ENCODE measurements at regions not wholly inside any gene's neighbourhood (a gene's known extent, or its start where the extent isn't known, plus 50 kb on each side); places are given as distances from the start of the nearest gene placed in this dataset.
"Not testable (repeated sequence)": the region's sequence is repeated elsewhere in the genome, so short reads cannot be mapped to it uniquely, and the experiment has no call there.

GRCh38 chr1:146401281-146401825 is 172.5 kb upstream of the NOTCH2NLA start:
- DNase-seq: peak; percentile 2

GRCh38 chr1:146400173-146401121 is 171.6 kb upstream of the NOTCH2NLA start:
- peak; percentile 31 for DNase-seq

- not testable (repeated sequence) for DNase-seq
Observed at GRCh38 chr1:146399225-146399624, 170.4 kb upstream of the NOTCH2NLA start.

- not testable (repeated sequence) for DNase-seq
Observed at GRCh38 chr1:146396801-146397200, 168.0 kb upstream of the NOTCH2NLA start.

- DNase-seq: not testable (repeated sequence)
Observed at GRCh38 chr1:146396242-146396641, 167.4 kb upstream of the NOTCH2NLA start.

GRCh38 chr1:146393796-146394195 is 165.0 kb upstream of the NOTCH2NLA start:
- peak; percentile 22 for DNase-seq

- peak; percentile 0 for DNase-seq
Observed at GRCh38 chr1:146393154-146393553, 164.3 kb upstream of the NOTCH2NLA start.

- not testable (repeated sequence) for DNase-seq
Observed at GRCh38 chr1:146389178-146389577, 160.4 kb upstream of the NOTCH2NLA start.

GRCh38 chr1:146387750-146388469 is 159.1 kb upstream of the NOTCH2NLA start:
- DNase-seq: peak; percentile 73

- DNase-seq: peak; percentile 97
Observed at GRCh38 chr1:146386851-146387749, 158.3 kb upstream of the NOTCH2NLA start.

GRCh38 chr1:146381196-146381595 is 152.4 kb upstream of the NOTCH2NLA start:
- DNase-seq: not testable (repeated sequence)

- peak; percentile 98 for DNase-seq
Observed at GRCh38 chr1:146376708-146377496, 148.1 kb upstream of the NOTCH2NLA start.

- peak; percentile 90 for DNase-seq
Observed at GRCh38 chr1:146376309-146376707, 147.5 kb upstream of the NOTCH2NLA start.

GRCh38 chr1:146375108-146375507 is 146.3 kb upstream of the NOTCH2NLA start:
- DNase-seq: not testable (repeated sequence)

- peak; percentile 82 for DNase-seq
Observed at GRCh38 chr1:146369940-146370339, 141.1 kb upstream of the NOTCH2NLA start.

- DNase-seq: not testable (repeated sequence)
Observed at GRCh38 chr1:146355373-146355772, 126.6 kb upstream of the NOTCH2NLA start.

GRCh38 chr1:146326863-146327262 is 98.0 kb upstream of the NOTCH2NLA start:
- DNase-seq: not testable (repeated sequence)

GRCh38 chr1:146324463-146324862 is 95.6 kb upstream of the NOTCH2NLA start:
- DNase-seq: not testable (repeated sequence)

GRCh38 chr1:146323302-146323701 is 94.5 kb upstream of the NOTCH2NLA start:
- DNase-seq: not testable (repeated sequence)

GRCh38 chr1:146322893-146323292 is 94.1 kb upstream of the NOTCH2NLA start:
- DNase-seq: not testable (repeated sequence)

- DNase-seq: not testable (repeated sequence)
Observed at GRCh38 chr1:146318715-146319114, 89.9 kb upstream of the NOTCH2NLA start.
